ENCODE measurements at regions not wholly inside any gene's neighbourhood (a gene's known extent, or its start where the extent isn't known, plus 50 kb on each side); places are given as distances from the start of the nearest gene placed in this dataset.

GRCh38 chr5:3393122-3393919 lies 202.3 kb upstream of the IRX1 start:
- TF ChIP-seq CTCF (IDR thresholded peaks at IDR 0.05) = no peak

GRCh38 chr5:3392306-3392939 lies 203.2 kb upstream of the IRX1 start:
- TF ChIP-seq CTCF (IDR thresholded peaks at IDR 0.05) = no peak

- no peak for TF ChIP-seq CTCF (IDR thresholded peaks at IDR 0.05)
Observed at GRCh38 chr5:3391210-3391609, 204.4 kb upstream of the IRX1 start.

DNA sequence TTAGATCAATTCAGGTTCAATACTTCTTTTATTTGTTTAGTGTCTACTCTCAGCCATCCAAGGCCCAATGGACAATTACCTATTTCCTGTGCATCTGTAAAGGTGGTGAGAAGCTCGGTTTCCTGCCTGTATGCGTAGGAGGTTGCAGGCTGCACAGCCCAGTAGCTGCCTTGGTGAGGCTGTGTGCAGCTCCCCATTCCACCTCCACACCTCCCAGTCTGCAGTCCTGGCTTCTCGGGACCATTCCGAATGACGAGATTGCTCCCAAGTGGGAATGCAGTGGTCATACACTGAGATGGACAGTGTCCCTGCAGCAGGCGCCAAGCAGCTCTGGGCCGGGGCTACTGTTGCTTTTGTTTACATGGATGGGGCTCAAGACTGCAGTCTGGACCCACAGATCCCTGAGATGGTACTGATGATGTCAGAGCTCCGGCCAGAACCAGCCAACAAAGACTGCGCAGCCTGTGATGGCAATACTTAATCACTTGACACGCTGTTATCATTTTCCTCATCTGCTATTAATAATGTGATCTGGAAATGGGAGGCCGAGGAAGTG lies 206.1 kb upstream of the IRX1 start:
- no peak for TF ChIP-seq CTCF (IDR thresholded peaks at IDR 0.05)

- TF ChIP-seq CTCF (IDR thresholded peaks at IDR 0.05) = no peak
Observed at GRCh38 chr5:3386637-3387036, 209.0 kb upstream of the IRX1 start.

- TF ChIP-seq CTCF (IDR thresholded peaks at IDR 0.05) = no peak
Observed at GRCh38 chr5:3385991-3386519, 209.6 kb upstream of the IRX1 start.

- TF ChIP-seq CTCF (IDR thresholded peaks at IDR 0.05) = no peak
Observed at GRCh38 chr5:3384531-3384930, 211.1 kb upstream of the IRX1 start.

Measured in LNCAP (cell line).